H9 (cell line): ENCODE measurements at regions not wholly inside any gene's neighbourhood (a gene's known extent, or its start where the extent isn't known, plus 50 kb on each side); places are given as distances from the start of the nearest gene placed in this dataset.

Experiments used
- DNase-seq: peaks from one replicate; pipeline ENCODE4 v3.0.0-alpha.2; 2017
- H2AFZ ChIP-seq: one replicate; pipeline ENCODE4 v1.6.1; 2013; ENCODE audit warnings: mild to moderate bottlenecking, low read length, control low read depth, moderate library complexity
- H2AK5ac ChIP-seq: 2 replicates; pipeline ENCODE4 v1.6.1; 2013; ENCODE audit warnings: low read length, control low read depth, mixed read lengths; ENCODE audit not compliant: insufficient read length
- H2BK120ac ChIP-seq: one replicate; pipeline ENCODE4 v1.6.1; 2013; ENCODE audit warnings: low read depth, mild to moderate bottlenecking, low read length, control low read depth, inconsistent platforms; ENCODE audit not compliant: poor library complexity, severe bottlenecking
- H2BK12ac ChIP-seq: 2 replicates; pipeline ENCODE4 v1.6.1; 2013; ENCODE audit warnings: low read length, control low read depth, mixed read lengths, low read depth; ENCODE audit not compliant: insufficient read length
- H2BK15ac ChIP-seq: 2 replicates; pipeline ENCODE4 v1.6.1; 2013; ENCODE audit warnings: low read depth, low read length, control low read depth
- H2BK20ac ChIP-seq: one replicate; pipeline ENCODE4 v1.6.1; 2013; ENCODE audit warnings: low read depth, mild to moderate bottlenecking, low read length, control low read depth, inconsistent platforms; ENCODE audit not compliant: poor library complexity, severe bottlenecking
- H2BK5ac ChIP-seq: 2 replicates; pipeline ENCODE4 v1.6.1; 2013; ENCODE audit warnings: low read length, control low read depth, mixed read lengths; ENCODE audit not compliant: insufficient read length
- H3K14ac ChIP-seq: 2 replicates; pipeline ENCODE4 v1.6.1; 2013; ENCODE audit warnings: low read length, control low read depth; ENCODE audit not compliant: insufficient read depth
- H3K18ac ChIP-seq: 2 replicates; pipeline ENCODE4 v1.6.1; 2013; ENCODE audit warnings: low read depth, mild to moderate bottlenecking, mixed read lengths, low read length, control low read depth; ENCODE audit not compliant: insufficient read length
- H3K23ac ChIP-seq: 2 replicates; pipeline ENCODE4 v1.6.1; 2013; ENCODE audit warnings: low read length, control low read depth, mixed read lengths, low read depth; ENCODE audit not compliant: insufficient read length
- H3K23me2 ChIP-seq: 2 replicates; pipeline ENCODE4 v1.6.1; 2013; ENCODE audit warnings: low read depth, mild to moderate bottlenecking, mixed read lengths, low read length, control low read depth; ENCODE audit not compliant: insufficient read length, poor library complexity, severe bottlenecking
- H3K27ac ChIP-seq: 2 replicates; pipeline ENCODE4 v1.5.1; 2013; ENCODE audit warnings: low read length, control low read depth, mixed read lengths, low read depth; ENCODE audit not compliant: insufficient read length
- H3K27me3 ChIP-seq: 2 replicates; pipeline ENCODE4 v1.6.1; 2013; ENCODE audit warnings: low read length, control low read depth, inconsistent platforms; ENCODE audit not compliant: insufficient read depth
- H3K4ac ChIP-seq: 2 replicates; pipeline ENCODE4 v1.6.1; 2013; ENCODE audit warnings: low read depth, mild to moderate bottlenecking, control low read depth, inconsistent platforms, low read length, moderate library complexity
- H3K4me1 ChIP-seq: 2 replicates; pipeline ENCODE4 v1.6.1; 2013; ENCODE audit warnings: low read length, control low read depth, inconsistent platforms; ENCODE audit not compliant: insufficient read depth
- H3K4me2 ChIP-seq: 2 replicates; pipeline ENCODE4 v1.6.1; 2013; ENCODE audit warnings: low read length, control low read depth, mixed read lengths; ENCODE audit not compliant: insufficient read length, insufficient read depth
- H3K56ac ChIP-seq: 2 replicates; pipeline ENCODE4 v1.6.1; 2013; ENCODE audit warnings: low read depth, mild to moderate bottlenecking, mixed read lengths, low read length, control low read depth; ENCODE audit not compliant: insufficient read length
- H3K79me1 ChIP-seq: 2 replicates; pipeline ENCODE4 v1.6.1; 2013; ENCODE audit warnings: low read depth, mild to moderate bottlenecking, moderate library complexity, low read length, control low read depth, inconsistent platforms; ENCODE audit not compliant: insufficient read depth, poor library complexity, severe bottlenecking
- H3K79me2 ChIP-seq: 2 replicates; pipeline ENCODE4 v1.6.1; 2013; ENCODE audit warnings: low read length, control low read depth, inconsistent platforms; ENCODE audit not compliant: insufficient read depth
- H3K9ac ChIP-seq: 2 replicates; pipeline ENCODE4 v1.6.1; 2013; ENCODE audit warnings: low read length, control low read depth, mixed read lengths; ENCODE audit not compliant: insufficient read length; ENCODE audit errors: extremely low read depth
- H3K9me3 ChIP-seq: one replicate; pipeline ENCODE4 v1.6.1; 2013; ENCODE audit warnings: low read depth, low read length, inconsistent platforms; ENCODE audit not compliant: control insufficient read depth
- H3T11ph ChIP-seq: one replicate; pipeline ENCODE4 v1.6.1; 2013; ENCODE audit warnings: mild to moderate bottlenecking, low read length, control low read depth, inconsistent platforms
- H4K20me1 ChIP-seq: one replicate; pipeline ENCODE4 v1.6.1; 2013; ENCODE audit not compliant: control insufficient read depth, insufficient read length, insufficient read depth
- H4K5ac ChIP-seq: 2 replicates; pipeline ENCODE4 v1.6.1; 2013; ENCODE audit warnings: low read depth, mild to moderate bottlenecking, mixed read lengths, low read length, control low read depth; ENCODE audit not compliant: insufficient read length
- H4K8ac ChIP-seq: replicated peaks from 2 replicates; pipeline ENCODE4 v1.6.1; 2013; ENCODE audit warnings: low read length, control low read depth, mixed read lengths, low read depth; ENCODE audit not compliant: insufficient read length
- H4K91ac ChIP-seq: 2 replicates; pipeline ENCODE4 v1.6.1; 2013; ENCODE audit warnings: low read depth, mild to moderate bottlenecking, moderate library complexity, mixed read lengths, low read length, control low read depth; ENCODE audit not compliant: insufficient read length
- H3K27ac Mint-ChIP-seq, 3 experiments: 2 replicates in 2 of 3; 3 replicates in 1 of 3; pipeline ENCODE4 v1.8.0; 2020 to 2021; ENCODE audit warnings: mixed read lengths in 3 of 3, mild to moderate bottlenecking in 1 of 3, moderate library complexity in 1 of 3
- H3K27me3 Mint-ChIP-seq: 2 replicates; pipeline ENCODE4 v1.8.0; 2021; ENCODE audit warnings: low read depth, mild to moderate bottlenecking, moderate library complexity, mixed read lengths
- H3K36me3 Mint-ChIP-seq, 3 experiments: 2 replicates in 2 of 3; 3 replicates in 1 of 3; pipeline ENCODE4 v1.8.0; 2020 to 2021; ENCODE audit warnings: low read depth in 3 of 3, mixed read lengths in 3 of 3; ENCODE audit not compliant: insufficient read depth in 1 of 3
- H3K4me1 Mint-ChIP-seq, 2 experiments: 2 replicates each; pipeline ENCODE4 v1.8.0; 2020; ENCODE audit warnings: mixed read lengths in 2 of 2
- H3K4me3 Mint-ChIP-seq, 2 experiments: 2 replicates in 1 of 2; 3 replicates in 1 of 2; pipeline ENCODE4 v1.8.0; 2020 to 2021; ENCODE audit warnings: mild to moderate bottlenecking in 2 of 2, mixed read lengths in 2 of 2, moderate library complexity in 1 of 2
- H3K9me3 Mint-ChIP-seq, 2 experiments: 2 replicates in 1 of 2; 3 replicates in 1 of 2; pipeline ENCODE4 v1.8.0; 2020; ENCODE audit warnings: mild to moderate bottlenecking in 2 of 2, mixed read lengths in 2 of 2, moderate library complexity in 1 of 2
- CTCF ChIP-seq: fragments of 200-600 bp; sonication (generic); conservative IDR thresholded peaks from 3 replicates; pipeline ENCODE4 v1.8.0; 2021; ENCODE audit warnings: antibody characterized with exemption, mild to moderate bottlenecking
- WGBS: extraction: QIAGEN DNeasy Blood & Tissue Kit; methylation state at CpG from one replicate; pipeline ENCODE4 v1.1.7; 2013; ENCODE audit warnings: missing lambda C conversion rate, low lambda C conversion rate, mixed read lengths; ENCODE audit not compliant: insufficient read length; ENCODE audit errors: extremely low coverage; 5-methylcytosine and 5-hydroxymethylcytosine counted together

GRCh38 chrX:131907488-131908314, 115.4 kb upstream of the STK26 start:
- H3K4me2 ChIP-seq: no peak overlapping the region
- no peaks in the 10 kb centered on the region for H3K9me3 ChIP-seq
- H2BK5ac ChIP-seq: no peak overlapping the region
- no peak overlapping the region for H3K56ac ChIP-seq
- H2AK5ac ChIP-seq: no peak overlapping the region
- no peak overlapping the region for H3K23ac ChIP-seq
- no peak overlapping the region for H2BK20ac ChIP-seq
- no peak overlapping the region for H3K14ac ChIP-seq
- no peak overlapping the region for H3K18ac ChIP-seq
- Mint-ChIP-seq H3K27ac (no peak overlapping the region), H3K4me1 (peaks cover 0 to 2% of the 10 kb centered on the region in 2 experiments; a peak in 1 of 4 replicates), H3K27me3 (peaks cover 12% of the 10 kb centered on the region), H3K4me3 (peak overlapping the region in 1 of 2 experiments; percentile 27; a peak in 1 of 5 replicates), H3K9me3 (no peaks in the 10 kb centered on the region), H3K36me3 (no peaks in the 10 kb centered on the region)
- H3K9ac ChIP-seq: no peak overlapping the region
- no peaks in the 10 kb centered on the region for H3K79me2 ChIP-seq
- TF ChIP-seq CTCF: no peak
- H3K4me1 ChIP-seq: no peaks in the 10 kb centered on the region
- no peaks in the 10 kb centered on the region for H3K27me3 ChIP-seq
- WGBS: no CpG with 5 or more reads among the region's 31 CpGs
- no peaks in the 10 kb centered on the region for H3K79me1 ChIP-seq
- H4K20me1 ChIP-seq: no peaks in the 10 kb centered on the region
- H3K27ac ChIP-seq: no peak overlapping the region
- H4K5ac ChIP-seq: no peak overlapping the region
- no peak overlapping the region for H4K8ac ChIP-seq
- no peak overlapping the region for H2BK15ac ChIP-seq
- no peak overlapping the region for H3T11ph ChIP-seq
- no peak overlapping the region for H2BK12ac ChIP-seq
- no peak overlapping the region for H2AFZ ChIP-seq
- peak; percentile 56 for DNase-seq
- H4K91ac ChIP-seq: no peak overlapping the region
- no peak overlapping the region for H2BK120ac ChIP-seq
- H3K4ac ChIP-seq: no peak overlapping the region
- H3K23me2 ChIP-seq: no peaks in the 10 kb centered on the region
